ENCODE measurements at regions not wholly inside any gene's neighbourhood (a gene's known extent, or its start where the extent isn't known, plus 50 kb on each side); places are given as distances from the start of the nearest gene placed in this dataset.
A peak's percentile ranks its signal among the peaks of the same experiment; 100 is the strongest.

DNA sequence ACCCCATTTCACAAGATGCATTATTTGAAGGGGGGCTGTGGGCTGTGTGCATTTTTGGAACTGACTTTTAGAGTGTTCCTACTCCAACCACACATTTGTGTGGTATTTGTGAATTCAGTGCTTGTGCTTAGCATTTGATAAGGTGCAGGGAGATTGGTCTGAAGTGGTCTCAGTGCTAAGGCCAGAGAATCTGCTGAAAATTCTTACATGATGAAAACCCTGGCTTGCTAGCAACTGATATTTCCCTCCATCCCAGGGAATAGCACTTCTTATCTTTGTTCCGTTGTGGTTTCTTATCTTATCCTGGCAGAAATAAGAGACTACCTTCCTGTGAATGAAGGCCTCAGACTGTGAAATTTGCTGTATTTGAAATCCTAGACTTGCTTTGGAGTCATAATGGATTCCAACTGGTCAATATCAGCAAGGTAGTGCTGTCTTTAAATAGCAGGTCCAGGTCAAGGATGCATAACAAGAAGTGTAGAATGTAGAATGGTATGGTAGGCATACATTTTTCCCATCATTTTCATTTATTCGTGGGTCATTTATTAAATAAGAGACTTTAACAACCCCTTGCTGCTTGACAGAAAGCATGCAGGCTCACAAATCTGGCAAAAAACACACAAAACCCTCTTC is 986.9 kb downstream of the REEP3 start:
- H3K4me3 ChIP-seq (ENCODE audit: low read depth, low read length): no peak overlapping the region
- no peaks in the 10 kb centered on the region for H3K27me3 ChIP-seq (replicated peaks)
- H3K27ac ChIP-seq: no peak overlapping the region
- TF ChIP-seq, protein P1, sequence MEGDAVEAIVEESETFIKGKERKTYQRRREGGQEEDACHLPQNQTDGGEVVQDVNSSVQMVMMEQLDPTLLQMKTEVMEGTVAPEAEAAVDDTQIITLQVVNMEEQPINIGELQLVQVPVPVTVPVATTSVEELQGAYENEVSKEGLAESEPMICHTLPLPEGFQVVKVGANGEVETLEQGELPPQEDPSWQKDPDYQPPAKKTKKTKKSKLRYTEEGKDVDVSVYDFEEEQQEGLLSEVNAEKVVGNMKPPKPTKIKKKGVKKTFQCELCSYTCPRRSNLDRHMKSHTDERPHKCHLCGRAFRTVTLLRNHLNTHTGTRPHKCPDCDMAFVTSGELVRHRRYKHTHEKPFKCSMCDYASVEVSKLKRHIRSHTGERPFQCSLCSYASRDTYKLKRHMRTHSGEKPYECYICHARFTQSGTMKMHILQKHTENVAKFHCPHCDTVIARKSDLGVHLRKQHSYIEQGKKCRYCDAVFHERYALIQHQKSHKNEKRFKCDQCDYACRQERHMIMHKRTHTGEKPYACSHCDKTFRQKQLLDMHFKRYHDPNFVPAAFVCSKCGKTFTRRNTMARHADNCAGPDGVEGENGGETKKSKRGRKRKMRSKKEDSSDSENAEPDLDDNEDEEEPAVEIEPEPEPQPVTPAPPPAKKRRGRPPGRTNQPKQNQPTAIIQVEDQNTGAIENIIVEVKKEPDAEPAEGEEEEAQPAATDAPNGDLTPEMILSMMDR (IDR thresholded peaks at IDR 0.05; ENCODE audit: low read depth, low read length, missing control alignments): no peak
- in situ Hi-C loops (cut with HindIII; ENCODE audit: low pct_ligation_motif_present, low sequenced_read_pairs): no loop called here
- DNase-seq: peak; percentile 65
- H3K36me3 ChIP-seq (replicated peaks): no peaks in the 10 kb centered on the region

DNA sequence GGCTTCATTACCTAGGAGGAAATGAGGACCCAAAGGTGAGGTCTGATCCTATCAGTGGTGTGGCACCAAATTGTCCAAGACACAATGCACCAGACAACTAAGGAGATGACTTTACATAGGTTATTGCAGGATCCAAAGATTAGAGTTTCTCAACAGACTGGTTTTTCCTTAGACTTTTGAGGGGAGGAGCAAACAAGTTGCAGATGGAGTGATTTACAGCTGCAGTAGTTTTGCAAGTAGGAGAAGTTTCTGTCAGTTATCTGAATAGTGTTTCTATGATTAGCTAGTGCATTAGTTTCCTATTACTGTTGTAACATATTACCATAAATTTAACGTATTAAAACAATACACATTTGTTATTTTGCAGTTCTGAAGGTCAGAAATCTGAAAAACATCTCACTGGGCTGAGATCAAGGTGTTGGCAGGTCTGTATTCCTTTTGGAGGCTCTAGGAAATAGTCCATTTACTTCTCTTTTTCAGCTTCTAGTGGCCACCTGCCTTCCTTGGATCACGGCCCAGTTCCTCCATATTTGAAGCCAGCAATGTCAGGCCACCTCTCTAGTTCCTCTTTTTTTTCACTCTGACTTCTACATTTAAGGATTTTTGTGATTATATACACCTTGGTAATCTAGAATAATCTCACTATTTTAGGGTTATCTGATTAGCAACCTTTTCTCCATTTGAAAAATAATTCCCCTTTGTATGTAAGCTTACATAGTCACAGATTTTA is 994.9 kb downstream of the REEP3 start:
- in situ Hi-C loops (cut with HindIII; ENCODE audit: low pct_ligation_motif_present, low sequenced_read_pairs): no loop called here
- H3K36me3 ChIP-seq (replicated peaks): no peaks in the 10 kb centered on the region
- no peak for DNase-seq
- no peak overlapping the region for H3K4me3 ChIP-seq (ENCODE audit: low read depth, low read length)
- H3K27me3 ChIP-seq (replicated peaks): no peaks in the 10 kb centered on the region
- no peak overlapping the region for H3K27ac ChIP-seq
- TF ChIP-seq, protein P1 (IDR thresholded peaks at IDR 0.05; ENCODE audit: low read depth, low read length, missing control alignments): no peak

DNA sequence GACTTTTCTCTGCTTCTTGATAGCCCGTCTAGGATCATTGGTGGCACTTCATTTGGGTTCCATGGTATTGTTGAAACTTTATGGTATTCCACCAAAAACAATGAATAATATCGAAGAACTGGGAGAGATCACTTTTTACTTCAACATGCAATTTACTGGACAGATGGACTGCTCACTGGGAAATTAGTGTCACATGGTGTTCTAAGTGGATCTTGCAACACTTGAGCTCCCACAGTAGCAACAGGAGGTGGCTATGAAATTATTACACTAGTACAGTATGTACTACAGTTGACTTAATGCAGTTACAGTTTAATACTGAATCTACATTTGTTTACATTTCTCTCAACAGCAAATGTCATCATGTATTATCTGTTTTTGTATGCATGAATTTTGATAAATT is 997.3 kb downstream of the REEP3 start:
- DNase-seq: no peak
- in situ Hi-C loops (cut with HindIII; ENCODE audit: low pct_ligation_motif_present, low sequenced_read_pairs): no loop called here
- no peaks in the 10 kb centered on the region for H3K36me3 ChIP-seq (replicated peaks)
- TF ChIP-seq, protein P1 (IDR thresholded peaks at IDR 0.05; ENCODE audit: low read depth, low read length, missing control alignments): no peak
- H3K4me3 ChIP-seq (ENCODE audit: low read depth, low read length): no peak overlapping the region
- no peak overlapping the region for H3K27ac ChIP-seq
- H3K27me3 ChIP-seq (replicated peaks): no peaks in the 10 kb centered on the region

GRCh38 chr10:64519427-64519826 is 998.2 kb downstream of the REEP3 start:
- Histone ChIP-seq H3K27me3 (replicated peaks) (no peaks in the 10 kb centered on the region), H3K36me3 (replicated peaks) (no peaks in the 10 kb centered on the region), H3K27ac (no peak overlapping the region), H3K4me3 (ENCODE audit: low read depth, low read length) (no peak overlapping the region)
- in situ Hi-C loops (cut with HindIII; ENCODE audit: low pct_ligation_motif_present, low sequenced_read_pairs): no loop called here
- TF ChIP-seq, protein P1 (IDR thresholded peaks at IDR 0.05; ENCODE audit: low read depth, low read length, missing control alignments): no peak
- DNase-seq: no peak

DNA sequence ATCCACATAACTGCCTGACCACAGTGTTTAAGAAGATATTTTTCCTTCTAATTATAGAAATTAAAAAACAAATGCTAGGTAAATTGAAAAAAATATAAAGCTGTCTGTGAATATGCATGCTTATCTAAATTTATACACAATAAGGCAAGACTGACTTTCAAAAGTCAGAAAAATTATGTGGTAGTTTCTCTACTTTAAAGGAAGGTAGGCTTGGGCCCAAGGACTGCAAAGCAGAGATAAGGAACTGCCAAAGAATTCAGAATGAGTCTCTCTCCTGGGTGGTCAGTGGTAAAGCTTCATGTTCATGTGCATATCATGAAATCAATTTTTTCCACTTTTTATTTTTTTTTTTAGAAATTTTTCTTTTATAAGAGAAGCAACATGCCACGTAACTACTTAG is 998.6 kb downstream of the REEP3 start:
- DNase-seq: no peak
- Histone ChIP-seq H3K36me3 (replicated peaks) (no peaks in the 10 kb centered on the region), H3K27me3 (replicated peaks) (no peaks in the 10 kb centered on the region), H3K4me3 (ENCODE audit: low read depth, low read length) (no peak overlapping the region), H3K27ac (no peak overlapping the region)
- in situ Hi-C loops (cut with HindIII; ENCODE audit: low pct_ligation_motif_present, low sequenced_read_pairs): no loop called here
- TF ChIP-seq, protein P1 (IDR thresholded peaks at IDR 0.05; ENCODE audit: low read depth, low read length, missing control alignments): no peak
